Mammary epithelial cell (primary cell): ENCODE measurements at regions not wholly inside any gene's neighbourhood (a gene's known extent, or its start where the extent isn't known, plus 50 kb on each side); places are given as distances from the start of the nearest gene placed in this dataset.

ENCODE experiments used
- EZH2 ChIP-seq: IDR thresholded peaks from 2 replicates; pipeline ENCODE4 v1.6.1; 2012; ENCODE audit warnings: low read length, inconsistent platforms, borderline replicate concordance
- TF ChIP-seq, protein P1 (sequence below), 2 donors: IDR thresholded peaks in 1 of 2; conservative IDR thresholded peaks in 1 of 2; 2 replicates each; pipeline ENCODE4 v1.5.1; 2011 to 2012; ENCODE audit warnings: inconsistent platforms in 2 of 2, low read length in 2 of 2, mild to moderate bottlenecking in 2 of 2, control low read depth in 1 of 2, low read depth in 1 of 2; ENCODE audit not compliant: insufficient read depth in 1 of 2; ENCODE audit errors: extremely low read depth in 1 of 2

DNA sequence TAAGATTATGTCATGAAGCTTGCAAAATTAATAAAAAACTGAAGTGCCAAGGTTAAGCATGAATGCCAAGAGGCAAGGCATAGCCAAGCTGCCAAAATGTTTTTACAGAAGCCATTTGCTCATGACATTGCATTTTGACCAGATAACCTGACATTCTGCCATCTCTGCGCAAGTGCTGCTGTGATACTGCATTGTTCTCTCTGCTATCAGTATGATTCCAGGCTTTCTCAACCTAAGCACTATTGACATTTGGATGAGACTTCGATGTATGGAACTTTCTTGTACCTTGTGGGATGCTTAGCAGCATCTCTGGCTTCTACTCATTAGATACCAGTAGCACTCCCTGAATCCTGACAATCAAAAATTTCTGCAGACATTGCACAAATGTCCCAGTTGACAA is 139.2 kb downstream of the RASSF9 start:
- TF ChIP-seq, protein P1, sequence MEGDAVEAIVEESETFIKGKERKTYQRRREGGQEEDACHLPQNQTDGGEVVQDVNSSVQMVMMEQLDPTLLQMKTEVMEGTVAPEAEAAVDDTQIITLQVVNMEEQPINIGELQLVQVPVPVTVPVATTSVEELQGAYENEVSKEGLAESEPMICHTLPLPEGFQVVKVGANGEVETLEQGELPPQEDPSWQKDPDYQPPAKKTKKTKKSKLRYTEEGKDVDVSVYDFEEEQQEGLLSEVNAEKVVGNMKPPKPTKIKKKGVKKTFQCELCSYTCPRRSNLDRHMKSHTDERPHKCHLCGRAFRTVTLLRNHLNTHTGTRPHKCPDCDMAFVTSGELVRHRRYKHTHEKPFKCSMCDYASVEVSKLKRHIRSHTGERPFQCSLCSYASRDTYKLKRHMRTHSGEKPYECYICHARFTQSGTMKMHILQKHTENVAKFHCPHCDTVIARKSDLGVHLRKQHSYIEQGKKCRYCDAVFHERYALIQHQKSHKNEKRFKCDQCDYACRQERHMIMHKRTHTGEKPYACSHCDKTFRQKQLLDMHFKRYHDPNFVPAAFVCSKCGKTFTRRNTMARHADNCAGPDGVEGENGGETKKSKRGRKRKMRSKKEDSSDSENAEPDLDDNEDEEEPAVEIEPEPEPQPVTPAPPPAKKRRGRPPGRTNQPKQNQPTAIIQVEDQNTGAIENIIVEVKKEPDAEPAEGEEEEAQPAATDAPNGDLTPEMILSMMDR (conservative IDR thresholded peaks at IDR 0.05 in 1 of 2, IDR thresholded peaks at IDR 0.05 in 1 of 2; ENCODE audit: extremely low read depth in 1 of 2, insufficient read depth in 1 of 2, low read depth in 1 of 2, low read length in 2 of 2) = no peak
- no peak for TF ChIP-seq EZH2
